ENCODE measurements at regions not wholly inside any gene's neighbourhood (a gene's known extent, or its start where the extent isn't known, plus 50 kb on each side); places are given as distances from the start of the nearest gene placed in this dataset.

GRCh38 chr1:194184425-194184824, 998.0 kb upstream of the B3GALT2 start:
- no peak for DNase-seq

GRCh38 chr1:194181845-194182244, 995.4 kb upstream of the B3GALT2 start:
- no peak for DNase-seq

- no peak for DNase-seq
Observed at GRCh38 chr1:194176212-194176611, 989.8 kb upstream of the B3GALT2 start.

GRCh38 chr1:194175251-194175650, 988.8 kb upstream of the B3GALT2 start:
- DNase-seq: no peak

- DNase-seq: no peak
Observed at GRCh38 chr1:194174528-194174927, 988.1 kb upstream of the B3GALT2 start.

GRCh38 chr1:194171596-194171995, 985.2 kb upstream of the B3GALT2 start:
- DNase-seq: no peak

- no peak for DNase-seq
Observed at GRCh38 chr1:194167956-194168640, 981.7 kb upstream of the B3GALT2 start.

- DNase-seq: no peak
Observed at GRCh38 chr1:194164755-194165154, 978.3 kb upstream of the B3GALT2 start.

GRCh38 chr1:194161591-194161990, 975.2 kb upstream of the B3GALT2 start:
- DNase-seq: no peak

GRCh38 chr1:194159941-194160340, 973.5 kb upstream of the B3GALT2 start:
- DNase-seq: no peak

GRCh38 chr1:194155962-194156361, 969.5 kb upstream of the B3GALT2 start:
- no peak for DNase-seq

- no peak for DNase-seq
Observed at GRCh38 chr1:194151056-194151455, 964.6 kb upstream of the B3GALT2 start.

GRCh38 chr1:194150242-194150641, 963.8 kb upstream of the B3GALT2 start:
- DNase-seq: no peak

GRCh38 chr1:194133152-194133551, 946.7 kb upstream of the B3GALT2 start:
- no peak for DNase-seq

- no peak for DNase-seq
Observed at GRCh38 chr1:194118086-194118485, 931.7 kb upstream of the B3GALT2 start.

GRCh38 chr1:194117582-194117981, 931.2 kb upstream of the B3GALT2 start:
- DNase-seq: no peak

- no peak for DNase-seq
Observed at GRCh38 chr1:194114288-194114687, 927.9 kb upstream of the B3GALT2 start.

- DNase-seq: no peak
Observed at GRCh38 chr1:194105381-194105780, 919.0 kb upstream of the B3GALT2 start.

GRCh38 chr1:194104247-194104844, 917.9 kb upstream of the B3GALT2 start:
- DNase-seq: no peak

- DNase-seq: no peak
Observed at GRCh38 chr1:194103516-194104246, 917.3 kb upstream of the B3GALT2 start.

- no peak for DNase-seq
Observed at GRCh38 chr1:194103101-194103500, 916.7 kb upstream of the B3GALT2 start.

- no peak for DNase-seq
Observed at GRCh38 chr1:194102607-194103006, 916.2 kb upstream of the B3GALT2 start.

GRCh38 chr1:194084755-194085154, 898.3 kb upstream of the B3GALT2 start:
- no peak for DNase-seq

- no peak for DNase-seq
Observed at GRCh38 chr1:194081444-194081843, 895.0 kb upstream of the B3GALT2 start.

All from CD4-positive, alpha-beta T cell treated with Interleukin-15 for 1 hour (primary cell).